Ishikawa (cell line): ENCODE measurements at regions not wholly inside any gene's neighbourhood (a gene's known extent, or its start where the extent isn't known, plus 50 kb on each side); places are given as distances from the start of the nearest gene placed in this dataset.

ENCODE experiments used
- CEBPB ChIP-seq: IDR thresholded peaks from 2 replicates; pipeline ENCODE4 v1.6.1; 2012
- EP300 ChIP-seq: IDR thresholded peaks from 2 replicates; pipeline ENCODE4 v1.6.1; 2012; ENCODE audit warnings: borderline replicate concordance
- NFIC ChIP-seq: IDR thresholded peaks from 2 replicates; pipeline ENCODE4 v1.6.1; 2012
- RAD21 ChIP-seq: IDR thresholded peaks from 2 replicates; pipeline ENCODE4 v1.6.1; 2012; ENCODE audit warnings: low read depth
- TAF1 ChIP-seq: IDR thresholded peaks from 2 replicates; pipeline ENCODE4 v1.6.1; 2012; ENCODE audit warnings: low read depth, mild to moderate bottlenecking
- TCF12 ChIP-seq: IDR thresholded peaks from 2 replicates; pipeline ENCODE4 v1.6.1; 2012; ENCODE audit warnings: low read depth
- TEAD4 ChIP-seq: IDR thresholded peaks from 2 replicates; pipeline ENCODE4 v1.6.1; 2012
- ZBTB7A ChIP-seq: IDR thresholded peaks from 2 replicates; pipeline ENCODE4 v1.6.1; 2012; ENCODE audit warnings: low read depth
- TF ChIP-seq, protein P1 (sequence below): IDR thresholded peaks from 2 replicates; pipeline ENCODE4 v1.6.1; 2012; ENCODE audit warnings: low read depth, mild to moderate bottlenecking

DNA sequence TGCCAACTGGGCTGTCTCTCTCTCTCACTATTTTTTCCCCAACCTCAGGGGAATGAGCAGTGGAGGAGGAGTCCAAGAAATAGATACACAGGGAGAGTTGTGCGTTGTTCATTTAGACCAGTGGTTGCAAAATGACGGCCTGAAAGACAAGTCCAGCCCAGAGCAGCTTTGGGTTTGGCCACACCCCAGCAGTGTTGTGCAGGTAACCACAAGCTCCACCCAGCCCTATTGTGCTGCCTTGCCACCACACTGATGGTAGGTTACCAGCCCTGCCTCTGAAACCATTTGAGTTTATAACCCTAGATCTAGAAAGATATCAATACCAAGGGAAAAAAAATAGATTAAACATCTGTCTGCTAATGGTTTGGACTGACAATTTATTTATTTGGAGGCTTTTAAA is 144.3 kb downstream of the CMPK2 start:
- TF ChIP-seq RAD21 (no peak), ZBTB7A (no peak), TEAD4 (no peak), EP300 (no peak), CEBPB (no peak), TCF12 (no peak), NFIC (no peak), TAF1 (no peak)
- TF ChIP-seq, protein P1, sequence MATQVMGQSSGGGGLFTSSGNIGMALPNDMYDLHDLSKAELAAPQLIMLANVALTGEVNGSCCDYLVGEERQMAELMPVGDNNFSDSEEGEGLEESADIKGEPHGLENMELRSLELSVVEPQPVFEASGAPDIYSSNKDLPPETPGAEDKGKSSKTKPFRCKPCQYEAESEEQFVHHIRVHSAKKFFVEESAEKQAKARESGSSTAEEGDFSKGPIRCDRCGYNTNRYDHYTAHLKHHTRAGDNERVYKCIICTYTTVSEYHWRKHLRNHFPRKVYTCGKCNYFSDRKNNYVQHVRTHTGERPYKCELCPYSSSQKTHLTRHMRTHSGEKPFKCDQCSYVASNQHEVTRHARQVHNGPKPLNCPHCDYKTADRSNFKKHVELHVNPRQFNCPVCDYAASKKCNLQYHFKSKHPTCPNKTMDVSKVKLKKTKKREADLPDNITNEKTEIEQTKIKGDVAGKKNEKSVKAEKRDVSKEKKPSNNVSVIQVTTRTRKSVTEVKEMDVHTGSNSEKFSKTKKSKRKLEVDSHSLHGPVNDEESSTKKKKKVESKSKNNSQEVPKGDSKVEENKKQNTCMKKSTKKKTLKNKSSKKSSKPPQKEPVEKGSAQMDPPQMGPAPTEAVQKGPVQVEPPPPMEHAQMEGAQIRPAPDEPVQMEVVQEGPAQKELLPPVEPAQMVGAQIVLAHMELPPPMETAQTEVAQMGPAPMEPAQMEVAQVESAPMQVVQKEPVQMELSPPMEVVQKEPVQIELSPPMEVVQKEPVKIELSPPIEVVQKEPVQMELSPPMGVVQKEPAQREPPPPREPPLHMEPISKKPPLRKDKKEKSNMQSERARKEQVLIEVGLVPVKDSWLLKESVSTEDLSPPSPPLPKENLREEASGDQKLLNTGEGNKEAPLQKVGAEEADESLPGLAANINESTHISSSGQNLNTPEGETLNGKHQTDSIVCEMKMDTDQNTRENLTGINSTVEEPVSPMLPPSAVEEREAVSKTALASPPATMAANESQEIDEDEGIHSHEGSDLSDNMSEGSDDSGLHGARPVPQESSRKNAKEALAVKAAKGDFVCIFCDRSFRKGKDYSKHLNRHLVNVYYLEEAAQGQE: no peak
